ENCODE measurements at regions not wholly inside any gene's neighbourhood (a gene's known extent, or its start where the extent isn't known, plus 50 kb on each side); places are given as distances from the start of the nearest gene placed in this dataset.

GRCh38 chr11:103581760-103582159, 454.7 kb upstream of the DDI1 start:
- TF ChIP-seq CTCF (IDR thresholded peaks at IDR 0.05; ENCODE audit: control insufficient read depth, insufficient read depth, low read depth, low read length, missing control alignments): no peak
- no peak for DNase-seq (ENCODE audit: low read depth)
- no peak overlapping the region for H3K4me3 ChIP-seq (ENCODE audit: control insufficient read depth, low read depth, low read length)

GRCh38 chr11:103582351-103582909, 454.0 kb upstream of the DDI1 start:
- no peak for TF ChIP-seq CTCF (IDR thresholded peaks at IDR 0.05; ENCODE audit: control insufficient read depth, insufficient read depth, low read depth, low read length, missing control alignments)
- DNase-seq (ENCODE audit: low read depth): no peak
- H3K4me3 ChIP-seq (ENCODE audit: control insufficient read depth, low read depth, low read length): no peak overlapping the region

GRCh38 chr11:103584021-103584420, 452.4 kb upstream of the DDI1 start:
- H3K4me3 ChIP-seq (ENCODE audit: control insufficient read depth, low read depth, low read length): no peak overlapping the region
- TF ChIP-seq CTCF (IDR thresholded peaks at IDR 0.05; ENCODE audit: control insufficient read depth, insufficient read depth, low read depth, low read length, missing control alignments): no peak

GRCh38 chr11:103584720-103585119, 451.7 kb upstream of the DDI1 start:
- no peak for TF ChIP-seq CTCF (IDR thresholded peaks at IDR 0.05; ENCODE audit: control insufficient read depth, insufficient read depth, low read depth, low read length, missing control alignments)
- H3K4me3 ChIP-seq (ENCODE audit: control insufficient read depth, low read depth, low read length): no peak overlapping the region
- no peak for DNase-seq (ENCODE audit: low read depth)

More at GRCh38 chr11:103584021-103584420, 452.4 kb upstream of the DDI1 start:
- DNase-seq (ENCODE audit: low read depth): no peak

GRCh38 chr11:103585401-103585800, 451.0 kb upstream of the DDI1 start:
- DNase-seq (ENCODE audit: low read depth): no peak

GRCh38 chr11:103585911-103586310, 450.5 kb upstream of the DDI1 start:
- no peak for TF ChIP-seq CTCF (IDR thresholded peaks at IDR 0.05; ENCODE audit: control insufficient read depth, insufficient read depth, low read depth, low read length, missing control alignments)
- no peak for DNase-seq (ENCODE audit: low read depth)
- H3K4me3 ChIP-seq (ENCODE audit: control insufficient read depth, low read depth, low read length): no peak overlapping the region

More at GRCh38 chr11:103585401-103585800, 451.0 kb upstream of the DDI1 start:
- no peak for TF ChIP-seq CTCF (IDR thresholded peaks at IDR 0.05; ENCODE audit: control insufficient read depth, insufficient read depth, low read depth, low read length, missing control alignments)
- no peak overlapping the region for H3K4me3 ChIP-seq (ENCODE audit: control insufficient read depth, low read depth, low read length)

GRCh38 chr11:103586756-103587155, 449.7 kb upstream of the DDI1 start:
- no peak for DNase-seq (ENCODE audit: low read depth)
- TF ChIP-seq CTCF (IDR thresholded peaks at IDR 0.05; ENCODE audit: control insufficient read depth, insufficient read depth, low read depth, low read length, missing control alignments): no peak

More at GRCh38 chr11:103586756-103587155, 449.7 kb upstream of the DDI1 start:
- no peak overlapping the region for H3K4me3 ChIP-seq (ENCODE audit: control insufficient read depth, low read depth, low read length)
